Gastroesophageal sphincter (tissue), 4 donors: ENCODE measurements at regions not wholly inside any gene's neighbourhood (a gene's known extent, or its start where the extent isn't known, plus 50 kb on each side); places are given as distances from the start of the nearest gene placed in this dataset.

Source experiments
- ATAC-seq: fragments of 150-250 bp; one replicate; pipeline ENCODE4 v1.9.1; 2016; ENCODE audit warnings: mild to moderate bottlenecking, moderate library complexity
- H3K27ac ChIP-seq, 4 donors: fragments of 200-600 bp; sonication (generic) in 3 of 4; 1 replicate in 3 of 4; 2 replicates in 1 of 4; pipeline ENCODE4 v1.5.1; 2016 to 2019
- H3K27me3 ChIP-seq: fragments of 200-600 bp; sonication (generic); one replicate; pipeline ENCODE4 v1.5.1; 2019
- H3K36me3 ChIP-seq, 2 donors: fragments of 200-600 bp; sonication (generic); one replicate each; pipeline ENCODE4 v1.5.1; 2019; ENCODE audit warnings: control low read depth in 1 of 2
- H3K4me1 ChIP-seq, 3 donors: fragments of 200-600 bp; sonication (generic); 1 replicate in 2 of 3; 2 replicates in 1 of 3; pipeline ENCODE4 v1.5.1; 2016 to 2019; ENCODE audit warnings: control low read depth in 2 of 3
- H3K4me3 ChIP-seq, 2 donors: fragments of 200-600 bp; sonication (generic); one replicate each; pipeline ENCODE4 v1.5.1; 2019; ENCODE audit warnings: mild to moderate bottlenecking in 1 of 2, moderate library complexity in 1 of 2
- H3K9me3 ChIP-seq, 3 donors: fragments of 200-600 bp; sonication (generic); one replicate each; pipeline ENCODE4 v1.5.1; 2017 to 2019; ENCODE audit warnings: control low read depth in 2 of 3
- EP300 ChIP-seq: sonication (generic); formaldehyde crosslinking; IDR thresholded peaks from one replicate; pipeline ENCODE4 v1.6.1; 2017; ENCODE audit warnings: antibody characterized with exemption, mild to moderate bottlenecking
- POLR2A ChIP-seq, 2 donors: fragments of 450-650 bp; IDR thresholded peaks; one replicate each; pipeline ENCODE4 v1.6.1; 2017; ENCODE audit warnings: antibody characterized with exemption in 2 of 2, mild to moderate bottlenecking in 2 of 2, moderate library complexity in 1 of 2
- POLR2AphosphoS5 ChIP-seq: sonication (generic); formaldehyde crosslinking; IDR thresholded peaks from one replicate; pipeline ENCODE4 v1.6.1; 2017; ENCODE audit warnings: antibody characterized with exemption
- WGBS, 2 donors: methylation state at CpG; one replicate each; pipeline ENCODE4 v1.1.5; 2018; ENCODE audit warnings: low coverage in 1 of 2; 5-methylcytosine and 5-hydroxymethylcytosine counted together
- TF ChIP-seq, protein P1 (sequence below), 4 experiments: fragments of 200-600 bp in 2 of 4; fragments of 450-650 bp in 2 of 4; sonication (generic) in 1 of 4; IDR thresholded peaks; one replicate each; pipeline ENCODE4 v1.5.1; 2017 to 2019; ENCODE audit warnings: antibody characterized with exemption in 4 of 4, mild to moderate bottlenecking in 2 of 4, moderate library complexity in 2 of 4

DNA sequence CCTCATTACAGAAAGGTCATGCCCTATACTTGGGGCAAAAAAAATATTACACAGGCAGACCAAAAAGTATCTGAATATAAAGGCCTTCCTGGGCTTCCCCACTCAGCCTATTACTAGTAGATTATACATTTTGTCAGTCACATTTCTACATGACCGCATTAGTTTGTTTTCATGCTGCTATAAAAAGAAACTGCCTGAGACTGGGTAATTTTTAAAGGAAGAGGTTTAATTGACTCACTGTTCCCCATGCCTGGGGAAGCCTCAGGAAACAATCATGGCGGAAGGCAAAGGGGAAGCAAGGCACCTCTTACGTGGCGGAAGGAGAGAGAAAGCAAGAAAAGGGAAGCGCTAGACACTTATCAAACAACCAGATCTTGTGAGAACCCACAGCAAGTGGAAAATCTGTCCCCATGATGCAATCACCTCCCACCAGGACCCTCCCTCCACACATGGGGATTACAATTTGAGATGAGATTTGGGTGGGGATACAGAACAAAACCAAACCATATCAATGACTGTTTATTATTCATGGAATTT, 1312.0 kb downstream of the PCDH7 start:
- H3K27ac ChIP-seq, result no peak overlapping the region
- no peaks in the 10 kb centered on the region for H3K36me3 ChIP-seq
- no peak for ATAC-seq
- H3K27me3 ChIP-seq, result no peaks in the 10 kb centered on the region
- H3K4me1 ChIP-seq, result no peaks in the 10 kb centered on the region
- H3K4me3 ChIP-seq, result no peak overlapping the region
- TF ChIP-seq, protein P1, sequence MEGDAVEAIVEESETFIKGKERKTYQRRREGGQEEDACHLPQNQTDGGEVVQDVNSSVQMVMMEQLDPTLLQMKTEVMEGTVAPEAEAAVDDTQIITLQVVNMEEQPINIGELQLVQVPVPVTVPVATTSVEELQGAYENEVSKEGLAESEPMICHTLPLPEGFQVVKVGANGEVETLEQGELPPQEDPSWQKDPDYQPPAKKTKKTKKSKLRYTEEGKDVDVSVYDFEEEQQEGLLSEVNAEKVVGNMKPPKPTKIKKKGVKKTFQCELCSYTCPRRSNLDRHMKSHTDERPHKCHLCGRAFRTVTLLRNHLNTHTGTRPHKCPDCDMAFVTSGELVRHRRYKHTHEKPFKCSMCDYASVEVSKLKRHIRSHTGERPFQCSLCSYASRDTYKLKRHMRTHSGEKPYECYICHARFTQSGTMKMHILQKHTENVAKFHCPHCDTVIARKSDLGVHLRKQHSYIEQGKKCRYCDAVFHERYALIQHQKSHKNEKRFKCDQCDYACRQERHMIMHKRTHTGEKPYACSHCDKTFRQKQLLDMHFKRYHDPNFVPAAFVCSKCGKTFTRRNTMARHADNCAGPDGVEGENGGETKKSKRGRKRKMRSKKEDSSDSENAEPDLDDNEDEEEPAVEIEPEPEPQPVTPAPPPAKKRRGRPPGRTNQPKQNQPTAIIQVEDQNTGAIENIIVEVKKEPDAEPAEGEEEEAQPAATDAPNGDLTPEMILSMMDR (IDR thresholded peaks at IDR 0.05), result no peak
- no peak for TF ChIP-seq EP300
- no peak for TF ChIP-seq POLR2AphosphoS5
- no peak for TF ChIP-seq POLR2A (IDR thresholded peaks at IDR 0.05)
- WGBS, 2 donors, result 80 to 93% methylated on average over 3 to 4 of the region's 5 CpGs
- no peaks in the 10 kb centered on the region for H3K9me3 ChIP-seq

DNA sequence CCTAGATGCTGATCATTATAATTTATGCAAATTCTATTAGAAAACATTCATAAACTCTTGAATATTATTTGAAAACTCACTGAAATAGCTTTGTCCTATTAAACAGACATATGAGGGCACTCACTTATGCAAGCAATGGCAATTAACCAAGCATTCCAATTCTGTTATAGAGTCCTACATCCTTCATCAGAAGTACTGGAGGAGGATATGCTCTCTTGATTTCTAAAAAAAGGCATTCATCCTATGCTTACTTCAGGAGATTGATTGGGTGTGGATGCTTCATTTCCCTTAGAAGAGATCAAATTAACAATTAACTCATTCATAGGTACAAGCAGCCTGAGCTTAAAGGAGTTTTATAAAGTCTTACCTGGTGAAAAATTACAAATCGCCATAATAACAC, 1317.2 kb downstream of the PCDH7 start:
- Histone ChIP-seq H3K4me3 (no peak overlapping the region), H3K36me3 (no peaks in the 10 kb centered on the region), H3K27me3 (no peaks in the 10 kb centered on the region), H3K27ac (no peak overlapping the region), H3K4me1 (no peaks in the 10 kb centered on the region), H3K9me3 (no peaks in the 10 kb centered on the region)
- TF ChIP-seq POLR2AphosphoS5 (no peak), EP300 (no peak), POLR2A (IDR thresholded peaks at IDR 0.05) (no peak)
- TF ChIP-seq, protein P1 (IDR thresholded peaks at IDR 0.05), result no peak
- no peak for ATAC-seq
- WGBS, 2 donors, result 42 to 90% methylated on average over 1 of the region's 1 CpG

DNA sequence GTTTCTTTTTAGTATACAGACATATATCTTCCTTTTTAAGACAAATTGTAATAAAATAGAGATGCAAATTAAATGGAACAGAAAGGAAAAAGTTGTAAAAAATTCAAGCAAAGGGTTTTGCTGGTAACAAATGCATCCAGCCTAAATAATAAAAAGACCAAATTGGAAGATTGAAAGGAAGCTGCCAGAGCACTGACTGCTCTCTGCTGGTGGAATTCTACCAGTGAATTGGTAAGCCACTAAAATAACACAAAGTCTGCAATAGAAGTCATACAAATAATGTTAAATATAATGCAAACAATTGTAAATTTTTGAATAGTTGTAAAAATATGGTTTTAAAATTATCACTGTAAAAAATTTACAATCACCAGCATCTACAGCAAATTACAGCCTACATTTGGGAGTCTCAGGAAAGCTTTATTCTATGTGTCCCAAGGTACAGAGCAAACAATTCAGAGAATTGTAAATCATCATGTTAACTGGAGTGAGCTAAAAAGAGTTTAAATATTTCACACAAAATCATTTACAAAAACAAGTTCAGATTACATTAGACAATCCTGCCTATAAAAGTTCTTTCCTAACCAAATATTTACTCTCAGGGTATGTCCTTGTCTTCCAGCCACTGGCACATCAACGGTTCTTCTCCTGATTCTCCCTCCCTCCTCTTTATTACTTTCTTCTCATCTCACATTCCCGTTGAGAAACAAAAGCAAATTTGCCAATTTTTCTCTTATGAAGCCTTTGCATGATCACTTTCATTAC, 1322.5 kb downstream of the PCDH7 start:
- no peaks in the 10 kb centered on the region for H3K27me3 ChIP-seq
- ATAC-seq, result no peak
- H3K9me3 ChIP-seq, result no peaks in the 10 kb centered on the region
- H3K36me3 ChIP-seq, result no peaks in the 10 kb centered on the region
- no peak overlapping the region for H3K4me3 ChIP-seq
- H3K27ac ChIP-seq, result no peak overlapping the region
- no peak for TF ChIP-seq POLR2A (IDR thresholded peaks at IDR 0.05)
- TF ChIP-seq, protein P1 (IDR thresholded peaks at IDR 0.05), result no peak
- TF ChIP-seq EP300, result no peak
- TF ChIP-seq POLR2AphosphoS5, result no peak
- WGBS, 2 donors, result 18 to 34% methylated on average over 2 of the region's 2 CpGs
- no peaks in the 10 kb centered on the region for H3K4me1 ChIP-seq

DNA sequence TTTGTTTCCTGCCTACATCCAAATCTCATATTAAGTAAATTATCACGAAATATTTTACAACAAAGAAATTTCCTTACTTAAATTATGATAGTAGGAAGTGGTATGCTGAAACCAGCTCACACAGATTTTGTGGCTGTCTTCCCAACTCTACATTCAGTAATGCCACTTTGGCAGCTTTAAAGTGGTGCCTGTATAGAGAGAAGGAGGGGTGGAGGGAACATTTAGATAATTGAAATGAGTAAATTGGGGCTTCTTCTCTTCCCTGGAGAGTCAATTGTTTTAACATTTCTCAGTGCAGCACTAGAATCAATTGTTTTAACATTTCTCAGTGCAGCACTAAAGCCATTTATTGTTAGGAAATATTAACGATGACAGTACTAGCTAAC, 1323.1 kb downstream of the PCDH7 start:
- Histone ChIP-seq H3K4me1 (no peaks in the 10 kb centered on the region), H3K9me3 (no peaks in the 10 kb centered on the region), H3K27me3 (no peaks in the 10 kb centered on the region), H3K36me3 (no peaks in the 10 kb centered on the region), H3K27ac (no peak overlapping the region), H3K4me3 (no peak overlapping the region)
- WGBS, 2 donors, result 26 to 48% methylated on average over 2 of the region's 2 CpGs
- TF ChIP-seq, protein P1 (IDR thresholded peaks at IDR 0.05), result no peak
- TF ChIP-seq POLR2AphosphoS5 (no peak), EP300 (no peak), POLR2A (IDR thresholded peaks at IDR 0.05) (no peak)
- ATAC-seq, result no peak

DNA sequence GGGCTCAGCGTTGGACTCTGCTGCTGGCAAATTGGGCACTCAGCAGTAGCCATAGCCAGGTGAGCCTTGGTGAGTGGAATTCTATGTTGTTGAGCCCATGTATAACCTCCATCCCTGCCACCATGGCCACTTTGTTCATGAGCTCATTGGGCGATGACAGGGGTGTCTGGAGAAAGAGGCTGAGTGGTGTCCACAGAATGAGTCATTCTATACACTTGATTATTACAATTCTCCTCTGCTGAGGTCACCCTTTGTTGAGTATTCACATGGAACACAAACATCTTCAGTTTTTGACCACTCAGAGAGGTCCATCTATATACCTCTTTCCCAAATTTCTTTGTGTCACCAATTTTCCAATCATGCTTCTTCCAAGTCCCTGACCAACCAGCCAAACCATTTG, 1341.7 kb downstream of the PCDH7 start:
- H3K4me1 ChIP-seq, result no peaks in the 10 kb centered on the region
- no peak overlapping the region for H3K27ac ChIP-seq
- H3K9me3 ChIP-seq, result no peaks in the 10 kb centered on the region
- no peaks in the 10 kb centered on the region for H3K36me3 ChIP-seq
- ATAC-seq, result no peak
- no peaks in the 10 kb centered on the region for H3K27me3 ChIP-seq
- no peak overlapping the region for H3K4me3 ChIP-seq
- TF ChIP-seq, protein P1 (IDR thresholded peaks at IDR 0.05), result no peak
- TF ChIP-seq POLR2A (IDR thresholded peaks at IDR 0.05) (no peak), POLR2AphosphoS5 (no peak), EP300 (no peak)
- WGBS, 2 donors, result 85 to 100% methylated on average over 1 to 2 of the region's 2 CpGs
